COLO829 (cell line): ENCODE measurements at regions not wholly inside any gene's neighbourhood (a gene's known extent, or its start where the extent isn't known, plus 50 kb on each side); places are given as distances from the start of the nearest gene placed in this dataset.
"Not testable (repeated sequence)": the region's sequence is repeated elsewhere in the genome, so short reads cannot be mapped to it uniquely, and the experiment has no call there.

Source experiments
- DNase-seq: peaks from one replicate; pipeline ENCODE4 v3.0.0; 2012; ENCODE audit warnings: low spot score

GRCh38 chr18:67007999-67008398 is 404.1 kb upstream of the CDH19 start:
- DNase-seq = no peak

GRCh38 chr18:67007085-67007484 is 403.2 kb upstream of the CDH19 start:
- DNase-seq = no peak

- DNase-seq = no peak
These were observed 397.2 kb upstream of the CDH19 start for GRCh38 chr18:67001052-67001451.

GRCh38 chr18:66999003-66999402 is 395.1 kb upstream of the CDH19 start:
- DNase-seq = no peak

GRCh38 chr18:66995270-66995669 is 391.4 kb upstream of the CDH19 start:
- DNase-seq = no peak

- no peak for DNase-seq
These were observed 390.9 kb upstream of the CDH19 start for GRCh38 chr18:66994790-66995189.

- no peak for DNase-seq
These were observed 389.6 kb upstream of the CDH19 start for GRCh38 chr18:66993492-66993891.

GRCh38 chr18:66990909-66991308 is 387.0 kb upstream of the CDH19 start:
- DNase-seq = no peak

- DNase-seq = no peak
These were observed 375.1 kb upstream of the CDH19 start for GRCh38 chr18:66979009-66979408.

GRCh38 chr18:66972681-66973080 is 368.8 kb upstream of the CDH19 start:
- no peak for DNase-seq

- DNase-seq = no peak
These were observed 368.1 kb upstream of the CDH19 start for GRCh38 chr18:66971960-66972359.

- no peak for DNase-seq
These were observed 362.3 kb upstream of the CDH19 start for GRCh38 chr18:66966171-66966570.

- DNase-seq = no peak
These were observed 354.4 kb upstream of the CDH19 start for GRCh38 chr18:66958309-66958708.

- DNase-seq = no peak
These were observed 347.9 kb upstream of the CDH19 start for GRCh38 chr18:66951750-66952149.

GRCh38 chr18:66949419-66949818 is 345.5 kb upstream of the CDH19 start:
- DNase-seq = no peak

- DNase-seq = no peak
These were observed 333.7 kb upstream of the CDH19 start for GRCh38 chr18:66937546-66937945.

GRCh38 chr18:66931010-66931409 is 327.1 kb upstream of the CDH19 start:
- no peak for DNase-seq

- DNase-seq = no peak
These were observed 312.9 kb upstream of the CDH19 start for GRCh38 chr18:66916834-66917233.

- DNase-seq = no peak
These were observed 296.9 kb upstream of the CDH19 start for GRCh38 chr18:66900837-66901236.

GRCh38 chr18:66895631-66896030 is 291.7 kb upstream of the CDH19 start:
- DNase-seq = no peak

- no peak for DNase-seq
These were observed 291.0 kb upstream of the CDH19 start for GRCh38 chr18:66894851-66895250.

- not testable (repeated sequence) for DNase-seq
These were observed 288.5 kb upstream of the CDH19 start for GRCh38 chr18:66892388-66892787.

GRCh38 chr18:66874812-66875474 is 271.1 kb upstream of the CDH19 start:
- DNase-seq = no peak

- no peak for DNase-seq
These were observed 270.5 kb upstream of the CDH19 start for GRCh38 chr18:66874375-66874774.

- DNase-seq = no peak
These were observed 270.0 kb upstream of the CDH19 start for GRCh38 chr18:66873899-66874298.
